ENCODE measurements at regions not wholly inside any gene's neighbourhood (a gene's known extent, or its start where the extent isn't known, plus 50 kb on each side); places are given as distances from the start of the nearest gene placed in this dataset.

- no peak for TF ChIP-seq NR3C1 (CRISPR knock-in tag; conservative IDR thresholded peaks at IDR 0.05; ENCODE audit: low read depth)
Observed at GRCh38 chr14:71236487-71236886, 329.2 kb downstream of the PCNX1 start (continued).

- CTCF ChIA-PET, result interaction anchor here (1.4 to 1.8 kb wide), 2 partner anchors 72 to 516 kb away, joined by 3 to 7 read pairs; no protein-coding TSS in a partner anchor
- Mint-ChIP-seq H3K36me3 (no peaks in the 10 kb centered on the region), H3K27me3 (ENCODE audit: low read depth) (no peaks in the 10 kb centered on the region; the same call in 1 of the 2 replicates), H3K9me3 (no peaks in the 10 kb centered on the region), H3K27ac (no peak overlapping the region), H3K4me3 (no peak overlapping the region), H3K4me1 (no peaks in the 10 kb centered on the region)
- DNase-seq (ENCODE audit: low spot score) (no peak), ATAC-seq (no peak)
- TF ChIP-seq ZNF281 (CRISPR knock-in tag; IDR thresholded peaks at IDR 0.05), result no peak
- no peak for TF ChIP-seq FOXK1 (CRISPR knock-in tag; IDR thresholded peaks at IDR 0.05)
- POLR2A ChIA-PET, result no interaction called here
Observed at GRCh38 chr14:71237556-71237955, 330.3 kb downstream of the PCNX1 start.

- Mint-ChIP-seq H3K4me3 (no peak overlapping the region), H3K4me1 (no peaks in the 10 kb centered on the region), H3K36me3 (no peaks in the 10 kb centered on the region), H3K27me3 (ENCODE audit: low read depth) (no peaks in the 10 kb centered on the region; the same call in 1 of the 2 replicates), H3K9me3 (no peaks in the 10 kb centered on the region), H3K27ac (no peak overlapping the region)
- no peak for TF ChIP-seq ZBTB21 (CRISPR knock-in tag; IDR thresholded peaks at IDR 0.05; ENCODE audit: borderline replicate concordance)
- TF ChIP-seq ARID4B (CRISPR knock-in tag; IDR thresholded peaks at IDR 0.05; ENCODE audit: borderline replicate concordance), result no peak
- TF ChIP-seq ATF6 (CRISPR knock-in tag; IDR thresholded peaks at IDR 0.05), result no peak
- POLR2A ChIA-PET, result no interaction called here
- CTCF ChIA-PET, result no interaction called here
- DNase-seq (ENCODE audit: low spot score) (no peak), ATAC-seq (no peak)
Observed at GRCh38 chr14:71238835-71239234, 331.6 kb downstream of the PCNX1 start.

- no peaks in the 10 kb centered on the region for H3K4me1 Mint-ChIP-seq
- no peak for ATAC-seq
- H3K4me3 Mint-ChIP-seq, result no peak overlapping the region
- no peak for DNase-seq (ENCODE audit: low spot score)
- no peaks in the 10 kb centered on the region for H3K9me3 Mint-ChIP-seq
- no peaks in the 10 kb centered on the region for H3K36me3 Mint-ChIP-seq
- no peak for TF ChIP-seq HMGXB4 (CRISPR knock-in tag; IDR thresholded peaks at IDR 0.05)
- POLR2A ChIA-PET, result no interaction called here
- CTCF ChIA-PET, result no interaction called here
- H3K27ac Mint-ChIP-seq, result no peak overlapping the region
- H3K27me3 Mint-ChIP-seq (ENCODE audit: low read depth), result no peaks in the 10 kb centered on the region; the same call in 1 of the 2 replicates
Observed at GRCh38 chr14:71240171-71240570, 332.9 kb downstream of the PCNX1 start.

Measured in WTC11 (cell line).